ENCODE measurements at regions not wholly inside any gene's neighbourhood (a gene's known extent, or its start where the extent isn't known, plus 50 kb on each side); places are given as distances from the start of the nearest gene placed in this dataset.

DNA sequence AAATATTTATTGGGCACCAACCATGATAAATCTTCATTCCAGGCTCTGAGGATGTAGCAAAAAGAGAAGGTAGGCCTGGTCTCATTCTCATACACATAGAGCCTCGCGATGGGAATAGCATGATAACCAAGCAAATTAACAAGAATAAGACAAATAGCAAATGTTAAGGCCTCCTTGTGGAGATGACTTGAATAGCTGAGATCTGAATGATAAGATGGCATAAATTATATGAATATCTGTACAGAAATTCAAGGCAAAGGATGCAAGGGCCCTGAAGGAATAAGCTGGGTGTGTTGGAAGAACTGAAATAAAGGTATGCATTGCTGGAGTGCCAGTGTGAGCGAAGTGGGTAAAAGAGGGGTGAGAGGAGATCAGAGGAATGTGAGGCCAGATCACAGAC lies 114.8 kb downstream of the ALX1 start:
- TF ChIP-seq, protein P1, sequence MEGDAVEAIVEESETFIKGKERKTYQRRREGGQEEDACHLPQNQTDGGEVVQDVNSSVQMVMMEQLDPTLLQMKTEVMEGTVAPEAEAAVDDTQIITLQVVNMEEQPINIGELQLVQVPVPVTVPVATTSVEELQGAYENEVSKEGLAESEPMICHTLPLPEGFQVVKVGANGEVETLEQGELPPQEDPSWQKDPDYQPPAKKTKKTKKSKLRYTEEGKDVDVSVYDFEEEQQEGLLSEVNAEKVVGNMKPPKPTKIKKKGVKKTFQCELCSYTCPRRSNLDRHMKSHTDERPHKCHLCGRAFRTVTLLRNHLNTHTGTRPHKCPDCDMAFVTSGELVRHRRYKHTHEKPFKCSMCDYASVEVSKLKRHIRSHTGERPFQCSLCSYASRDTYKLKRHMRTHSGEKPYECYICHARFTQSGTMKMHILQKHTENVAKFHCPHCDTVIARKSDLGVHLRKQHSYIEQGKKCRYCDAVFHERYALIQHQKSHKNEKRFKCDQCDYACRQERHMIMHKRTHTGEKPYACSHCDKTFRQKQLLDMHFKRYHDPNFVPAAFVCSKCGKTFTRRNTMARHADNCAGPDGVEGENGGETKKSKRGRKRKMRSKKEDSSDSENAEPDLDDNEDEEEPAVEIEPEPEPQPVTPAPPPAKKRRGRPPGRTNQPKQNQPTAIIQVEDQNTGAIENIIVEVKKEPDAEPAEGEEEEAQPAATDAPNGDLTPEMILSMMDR (IDR thresholded peaks at IDR 0.05; ENCODE audit: poor library complexity), result no peak
- no peak for TF ChIP-seq EZH2phosphoT487 (IDR thresholded peaks at IDR 0.05; ENCODE audit: low read depth, severe bottlenecking, unreplicated experiment)
- TF ChIP-seq EZH2 (IDR thresholded peaks at IDR 0.05; ENCODE audit: borderline replicate concordance), result no peak
